Stomach (tissue), 4 donors: ENCODE measurements at regions not wholly inside any gene's neighbourhood (a gene's known extent, or its start where the extent isn't known, plus 50 kb on each side); places are given as distances from the start of the nearest gene placed in this dataset.

ENCODE experiments used
- CTCF ChIP-seq, 7 experiments: fragments of 450-650 bp in 4 of 7; fragments of 200-600 bp in 3 of 7; sonication (generic) in 3 of 7; IDR thresholded peaks; one replicate each; pipeline ENCODE4 v1.5.1; 2016 to 2019; ENCODE audit warnings: antibody characterized with exemption in 7 of 7, control low read depth in 2 of 7, mild to moderate bottlenecking in 1 of 7
- EP300 ChIP-seq: sonication (generic); formaldehyde crosslinking; IDR thresholded peaks from one replicate; pipeline ENCODE4 v1.6.1; 2017; ENCODE audit warnings: antibody characterized with exemption
- POLR2A ChIP-seq, 4 donors: fragments of 450-650 bp; IDR thresholded peaks; one replicate each; pipeline ENCODE4 v1.6.1; 2016; ENCODE audit warnings: antibody characterized with exemption in 4 of 4, control low read depth in 2 of 4, mild to moderate bottlenecking in 1 of 4, moderate library complexity in 1 of 4

- TF ChIP-seq POLR2A (IDR thresholded peaks at IDR 0.05): no peak
- no peak for TF ChIP-seq CTCF (IDR thresholded peaks at IDR 0.05)
- no peak for TF ChIP-seq EP300
These were observed 841.5 kb upstream of the FANCL start for GRCh38 chr2:59082657-59083056.
